NCI-H2196 (cell line): ENCODE measurements at regions not wholly inside any gene's neighbourhood (a gene's known extent, or its start where the extent isn't known, plus 50 kb on each side); places are given as distances from the start of the nearest gene placed in this dataset.
"Not testable (repeated sequence)": the region's sequence is repeated elsewhere in the genome, so short reads cannot be mapped to it uniquely, and the experiment has no call there.

ENCODE experiments used
- DNase-seq: peaks from one replicate; lab custom pipeline; 2025; ENCODE audit not compliant: unreplicated experiment; lab: John Stamatoyannopoulos, UW

GRCh38 chr2:184993746-184994145 lies 395.4 kb downstream of the ZNF804A start:
- DNase-seq = no peak

GRCh38 chr2:185006481-185006880 lies 408.2 kb downstream of the ZNF804A start:
- DNase-seq = no peak

GRCh38 chr2:185012643-185013042 lies 414.3 kb downstream of the ZNF804A start:
- DNase-seq = no peak

- no peak for DNase-seq
Observed at GRCh38 chr2:185014076-185014475, 415.7 kb downstream of the ZNF804A start.

GRCh38 chr2:185025891-185026290 lies 427.6 kb downstream of the ZNF804A start:
- DNase-seq = not testable (repeated sequence)

GRCh38 chr2:185035906-185036305 lies 437.6 kb downstream of the ZNF804A start:
- no peak for DNase-seq

- DNase-seq = no peak
Observed at GRCh38 chr2:185044323-185044874, 446.1 kb downstream of the ZNF804A start.

GRCh38 chr2:185050804-185051203 lies 452.5 kb downstream of the ZNF804A start:
- no peak for DNase-seq

GRCh38 chr2:185063761-185064160 lies 465.4 kb downstream of the ZNF804A start:
- DNase-seq = no peak

GRCh38 chr2:185066128-185066527 lies 467.8 kb downstream of the ZNF804A start:
- no peak for DNase-seq

- no peak for DNase-seq
Observed at GRCh38 chr2:185069107-185069506, 470.8 kb downstream of the ZNF804A start.

- no peak for DNase-seq
Observed at GRCh38 chr2:185074156-185074555, 475.8 kb downstream of the ZNF804A start.

GRCh38 chr2:185082749-185083148 lies 484.4 kb downstream of the ZNF804A start:
- no peak for DNase-seq

GRCh38 chr2:185108588-185108987 lies 510.3 kb downstream of the ZNF804A start:
- no peak for DNase-seq

GRCh38 chr2:185127412-185127811 lies 529.1 kb downstream of the ZNF804A start:
- no peak for DNase-seq

GRCh38 chr2:185128346-185128745 lies 530.0 kb downstream of the ZNF804A start:
- no peak for DNase-seq

- DNase-seq = no peak
Observed at GRCh38 chr2:185128996-185129395, 530.7 kb downstream of the ZNF804A start.

GRCh38 chr2:185130685-185131084 lies 532.4 kb downstream of the ZNF804A start:
- DNase-seq = no peak

GRCh38 chr2:185132501-185133041 lies 534.2 kb downstream of the ZNF804A start:
- no peak for DNase-seq

GRCh38 chr2:185137700-185138099 lies 539.4 kb downstream of the ZNF804A start:
- DNase-seq = no peak

- DNase-seq = no peak
Observed at GRCh38 chr2:185142677-185143076, 544.3 kb downstream of the ZNF804A start.

GRCh38 chr2:185144159-185144919 lies 546.0 kb downstream of the ZNF804A start:
- peak; percentile 73 for DNase-seq
